ENCODE measurements at regions not wholly inside any gene's neighbourhood (a gene's known extent, or its start where the extent isn't known, plus 50 kb on each side); places are given as distances from the start of the nearest gene placed in this dataset.

DNA sequence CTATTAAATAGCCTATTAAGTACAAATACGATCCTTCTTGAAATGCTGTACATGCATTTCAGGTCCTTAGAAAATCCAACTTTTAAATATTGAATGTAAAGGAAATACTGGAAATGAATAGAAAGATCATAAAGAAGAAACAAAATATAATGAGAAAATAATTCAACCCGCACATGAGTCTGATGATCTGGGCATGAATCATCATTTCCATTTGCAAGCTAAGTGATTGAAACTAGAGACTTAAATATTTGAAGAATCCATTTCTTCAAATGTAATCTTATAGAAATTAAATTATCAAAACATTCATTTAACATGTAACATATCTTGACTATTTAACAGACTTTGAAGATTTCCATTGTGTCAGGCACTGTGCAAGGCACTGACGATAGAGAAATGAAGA lies 977.0 kb downstream of the TFAP2A start:
- Histone ChIP-seq H3K4me3 (ENCODE audit: low read depth in 2 of 2, low read length in 2 of 2) (no peak overlapping the region), H3K36me3 (ENCODE audit: control insufficient read depth, insufficient read depth, low read length) (no peaks in the 10 kb centered on the region), H3K4me1 (ENCODE audit: control insufficient read depth, insufficient read depth, low read length) (no peaks in the 10 kb centered on the region; the same call in 1 of the 2 replicates), H3K27ac (ENCODE audit: low read length) (no peak overlapping the region), H3K27me3 (ENCODE audit: control insufficient read depth, insufficient read depth, low read length) (no peaks in the 10 kb centered on the region), H3K9me3 (ENCODE audit: control insufficient read depth, insufficient read depth, low read depth, low read length) (no peaks in the 10 kb centered on the region; the same call in 1 of the 2 replicates)
- ATAC-seq (no peak), DNase-seq (ENCODE audit: low read depth, low spot score) (no peak)
- intact Hi-C loops (cut with micrococcal nuclease; ENCODE audit: unreplicated experiment) (no loop called here), in situ Hi-C loops (cut with HindIII; ENCODE audit: low pct_unique_long_range_greater_than_20kb, low sequenced_read_pairs) (no loop called here)
- no peak for TF ChIP-seq POLR2AphosphoS5 (IDR thresholded peaks at IDR 0.05; ENCODE audit: low read depth, low read length)
- TF ChIP-seq CTCF (IDR thresholded peaks at IDR 0.05), result no peak
- TF ChIP-seq TCF7L2 (IDR thresholded peaks at IDR 0.05; ENCODE audit: low read depth, low read length), result no peak
- TF ChIP-seq SIN3A (IDR thresholded peaks at IDR 0.05; ENCODE audit: borderline replicate concordance, insufficient read depth, low read depth, low read length), result no peak
- TF ChIP-seq REST (IDR thresholded peaks at IDR 0.05; ENCODE audit: insufficient read depth in 1 of 2, low read depth in 2 of 2, low read length in 1 of 2), result no peak
- ChIA-PET POLR2A (no interaction called here), CTCF (no interaction called here)
- no TSS peak for BruUV-seq (replicated peaks)

GRCh38 chr6:9435281-9435680 lies 979.6 kb downstream of the TFAP2A start:
- H3K27me3 ChIP-seq (ENCODE audit: control insufficient read depth, insufficient read depth, low read length), result no peaks in the 10 kb centered on the region
- H3K36me3 ChIP-seq (ENCODE audit: control insufficient read depth, insufficient read depth, low read length), result no peaks in the 10 kb centered on the region
- DNase-seq (ENCODE audit: low read depth, low spot score) (no peak), ATAC-seq (no peak)
- no peaks in the 10 kb centered on the region for H3K4me1 ChIP-seq (ENCODE audit: control insufficient read depth, insufficient read depth, low read length)
- TF ChIP-seq SIN3A (IDR thresholded peaks at IDR 0.05; ENCODE audit: borderline replicate concordance, insufficient read depth, low read depth, low read length), result no peak
- TF ChIP-seq CTCF (IDR thresholded peaks at IDR 0.05), result no peak
- no peak for TF ChIP-seq POLR2AphosphoS5 (IDR thresholded peaks at IDR 0.05; ENCODE audit: low read depth, low read length)
- TF ChIP-seq TCF7L2 (IDR thresholded peaks at IDR 0.05; ENCODE audit: low read depth, low read length), result no peak
- no peak for TF ChIP-seq REST (IDR thresholded peaks at IDR 0.05; ENCODE audit: insufficient read depth in 1 of 2, low read depth in 2 of 2, low read length in 1 of 2)
- H3K27ac ChIP-seq (ENCODE audit: low read length), result no peak overlapping the region
- intact Hi-C loops (cut with micrococcal nuclease; ENCODE audit: unreplicated experiment), result no loop called here
- no TSS peak for BruUV-seq (replicated peaks)
- ChIA-PET CTCF (no interaction called here), POLR2A (no interaction called here)
- no peak overlapping the region for H3K4me3 ChIP-seq (ENCODE audit: low read depth in 2 of 2, low read length in 2 of 2)
- in situ Hi-C loops (cut with HindIII; ENCODE audit: low pct_unique_long_range_greater_than_20kb, low sequenced_read_pairs), result no loop called here
- H3K9me3 ChIP-seq (ENCODE audit: control insufficient read depth, insufficient read depth, low read depth, low read length), result peaks cover 3% of the 10 kb centered on the region; the same call in 1 of the 2 replicates

Measured in Panc1 (cell line).